ENCODE measurements at regions not wholly inside any gene's neighbourhood (a gene's known extent, or its start where the extent isn't known, plus 50 kb on each side); places are given as distances from the start of the nearest gene placed in this dataset.

GRCh38 chr2:18731666-18732065, 142.3 kb upstream of the NT5C1B start:
- no peak for TF ChIP-seq CTCF (IDR thresholded peaks at IDR 0.05)
- TF ChIP-seq POLR2A (IDR thresholded peaks at IDR 0.05): no peak

Measured in heart left ventricle (tissue), 13 donors.